KMS-11 (cell line): ENCODE measurements at regions not wholly inside any gene's neighbourhood (a gene's known extent, or its start where the extent isn't known, plus 50 kb on each side); places are given as distances from the start of the nearest gene placed in this dataset.
A peak's percentile ranks its signal among the peaks of the same experiment; 100 is the strongest.

Experiments used
- H2AFZ ChIP-seq: fragments of 200-600 bp; sonication (generic); 2 replicates; pipeline ENCODE4 v1.6.1; 2016; ENCODE audit warnings: antibody characterized with exemption, mixed run types, low read depth
- H3K27ac ChIP-seq: fragments of 200-600 bp; sonication (generic); 2 replicates; pipeline ENCODE4 v1.6.1; 2016; ENCODE audit warnings: mild to moderate bottlenecking, mixed run types
- H3K27me3 ChIP-seq: fragments of 200-600 bp; sonication (generic); 2 replicates; pipeline ENCODE4 v1.6.1; 2017; ENCODE audit warnings: mild to moderate bottlenecking, low read depth, mixed run types, moderate library complexity; ENCODE audit not compliant: insufficient read depth
- H3K36me3 ChIP-seq: fragments of 200-600 bp; sonication (generic); 2 replicates; pipeline ENCODE4 v1.6.1; 2017; ENCODE audit warnings: mild to moderate bottlenecking, mixed run types; ENCODE audit not compliant: insufficient read depth
- H3K4me1 ChIP-seq: fragments of 200-600 bp; sonication (generic); 2 replicates; pipeline ENCODE4 v1.6.1; 2016; ENCODE audit warnings: mild to moderate bottlenecking, low read depth, mixed run types; ENCODE audit not compliant: poor library complexity, severe bottlenecking
- H3K4me2 ChIP-seq: fragments of 200-600 bp; sonication (generic); 2 replicates; pipeline ENCODE4 v1.7.0; 2016; ENCODE audit warnings: mild to moderate bottlenecking, mixed run types
- H3K4me3 ChIP-seq: fragments of 200-600 bp; sonication (generic); IDR thresholded peaks from 2 replicates; pipeline ENCODE4 v1.6.1; 2017; ENCODE audit warnings: low read depth, low read length, mixed read lengths; ENCODE audit not compliant: insufficient read depth
- H3K79me2 ChIP-seq: fragments of 200-600 bp; sonication (generic); 2 replicates; pipeline ENCODE4 v1.6.1; 2016; ENCODE audit warnings: low read depth, mixed run types; ENCODE audit not compliant: insufficient read depth
- H3K9ac ChIP-seq: fragments of 200-600 bp; sonication (generic); 2 replicates; pipeline ENCODE4 v1.6.1; 2016; ENCODE audit warnings: mild to moderate bottlenecking, mixed run types
- H4K20me1 ChIP-seq: fragments of 200-600 bp; sonication (generic); 2 replicates; pipeline ENCODE4 v1.6.1; 2016; ENCODE audit warnings: mild to moderate bottlenecking, mixed run types; ENCODE audit not compliant: insufficient read depth
- CTCF ChIP-seq: fragments of 200-600 bp; sonication (generic); conservative IDR thresholded peaks from 2 replicates; pipeline ENCODE4 v1.6.1; 2017; ENCODE audit warnings: low read depth, mild to moderate bottlenecking, antibody characterized with exemption, low read length, moderate library complexity, mixed read lengths

DNA sequence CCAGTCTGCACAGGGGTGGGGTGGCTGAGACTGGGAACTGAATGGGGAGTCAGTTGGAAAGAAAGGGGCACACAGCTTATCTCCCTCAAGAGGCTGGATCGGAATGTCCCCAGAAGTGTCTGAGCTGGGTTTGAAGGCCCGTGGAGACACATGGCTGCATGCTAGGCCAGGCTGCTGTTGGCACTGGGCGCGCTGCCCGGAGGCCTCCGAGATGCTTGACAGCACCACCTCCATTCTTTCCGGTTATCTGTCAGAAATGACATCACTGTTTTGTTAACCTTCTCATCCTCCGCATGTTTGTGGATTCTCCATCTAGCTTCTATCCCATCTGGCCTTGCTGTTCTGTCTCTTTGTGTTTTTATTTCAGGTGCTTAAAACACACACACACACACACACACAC, 85.5 kb downstream of the APIP start:
- Histone ChIP-seq H3K27me3 (no peaks in the 10 kb centered on the region), H3K4me1 (peaks cover 45% of the 10 kb centered on the region), H3K27ac (no peak overlapping the region), H3K79me2 (no peaks in the 10 kb centered on the region), H4K20me1 (no peaks in the 10 kb centered on the region), H2AFZ (no peak overlapping the region), H3K36me3 (no peaks in the 10 kb centered on the region), H3K4me3 (no peak overlapping the region), H3K4me2 (no peak overlapping the region), H3K9ac (no peak overlapping the region)
- TF ChIP-seq CTCF: no peak

GRCh38 chr11:34830035-34830434, 86.1 kb downstream of the APIP start:
- H3K36me3 ChIP-seq: no peaks in the 10 kb centered on the region
- no peak overlapping the region for H3K27ac ChIP-seq
- no peaks in the 10 kb centered on the region for H3K27me3 ChIP-seq
- H3K4me2 ChIP-seq: no peak overlapping the region
- TF ChIP-seq CTCF: no peak
- H3K79me2 ChIP-seq: no peaks in the 10 kb centered on the region
- H2AFZ ChIP-seq: no peak overlapping the region
- no peaks in the 10 kb centered on the region for H4K20me1 ChIP-seq
- peaks cover 51% of the 10 kb centered on the region for H3K4me1 ChIP-seq
- no peak overlapping the region for H3K9ac ChIP-seq
- H3K4me3 ChIP-seq: no peak overlapping the region

- no peaks in the 10 kb centered on the region for H3K27me3 ChIP-seq
- no peak overlapping the region for H3K4me3 ChIP-seq
- peaks cover 79% of the 10 kb centered on the region for H3K4me1 ChIP-seq
- H2AFZ ChIP-seq: no peak overlapping the region
- H3K79me2 ChIP-seq: no peaks in the 10 kb centered on the region
- TF ChIP-seq CTCF: no peak
- H3K9ac ChIP-seq: no peak overlapping the region
- peak overlapping the region; percentile 56; the same call in 1 of the 2 replicates for H3K4me2 ChIP-seq
- H3K36me3 ChIP-seq: no peaks in the 10 kb centered on the region
- H4K20me1 ChIP-seq: no peaks in the 10 kb centered on the region
- H3K27ac ChIP-seq: no peak overlapping the region
Measured at GRCh38 chr11:34827228-34827627, 89.0 kb downstream of the APIP start.

GRCh38 chr11:34826384-34826726, 89.8 kb downstream of the APIP start:
- Histone ChIP-seq H3K9ac (no peak overlapping the region), H3K4me3 (no peak overlapping the region), H3K36me3 (no peaks in the 10 kb centered on the region), H4K20me1 (no peaks in the 10 kb centered on the region), H3K4me2 (peak overlapping the region; percentile 56; the same call in 1 of the 2 replicates), H3K27ac (peak overlapping the region; percentile 31), H3K4me1 (peaks cover 88% of the 10 kb centered on the region), H3K27me3 (no peaks in the 10 kb centered on the region), H3K79me2 (no peaks in the 10 kb centered on the region), H2AFZ (no peak overlapping the region)
- TF ChIP-seq CTCF: no peak
